ENCODE measurements at regions not wholly inside any gene's neighbourhood (a gene's known extent, or its start where the extent isn't known, plus 50 kb on each side); places are given as distances from the start of the nearest gene placed in this dataset.
"Not testable (repeated sequence)": the region's sequence is repeated elsewhere in the genome, so short reads cannot be mapped to it uniquely, and the experiment has no call there.

- no peak for DNase-seq
These were observed 83.3 kb upstream of the ANKRD55 start for GRCh38 chr5:56316299-56316994.

GRCh38 chr5:56314529-56314928 is 81.4 kb upstream of the ANKRD55 start:
- peak; percentile 24 for DNase-seq

GRCh38 chr5:56313596-56313995 is 80.5 kb upstream of the ANKRD55 start:
- no peak for DNase-seq

- DNase-seq = no peak
These were observed 79.9 kb upstream of the ANKRD55 start for GRCh38 chr5:56313004-56313531.

GRCh38 chr5:56311306-56311905 is 78.3 kb upstream of the ANKRD55 start:
- no peak for DNase-seq

GRCh38 chr5:56310711-56311204 is 77.6 kb upstream of the ANKRD55 start:
- DNase-seq = peak; percentile 68

- DNase-seq = peak; percentile 50
These were observed 76.2 kb upstream of the ANKRD55 start for GRCh38 chr5:56309262-56309826.

- no peak for DNase-seq
These were observed 74.7 kb upstream of the ANKRD55 start for GRCh38 chr5:56307714-56308333.

- no peak for DNase-seq
These were observed 73.5 kb upstream of the ANKRD55 start for GRCh38 chr5:56306433-56307150.

- peak; percentile 51 for DNase-seq
These were observed 72.1 kb upstream of the ANKRD55 start for GRCh38 chr5:56305001-56305950.

- DNase-seq = no peak
These were observed 70.4 kb upstream of the ANKRD55 start for GRCh38 chr5:56303511-56303910.

GRCh38 chr5:56302027-56302426 is 68.9 kb upstream of the ANKRD55 start:
- DNase-seq = no peak

GRCh38 chr5:56301069-56301468 is 67.9 kb upstream of the ANKRD55 start:
- peak; percentile 14 for DNase-seq

GRCh38 chr5:56299212-56299611 is 66.1 kb upstream of the ANKRD55 start:
- DNase-seq = no peak

- DNase-seq = no peak
These were observed 65.4 kb upstream of the ANKRD55 start for GRCh38 chr5:56298336-56299090.

- DNase-seq = no peak
These were observed 64.7 kb upstream of the ANKRD55 start for GRCh38 chr5:56297851-56298250.

- DNase-seq = not testable (repeated sequence)
These were observed 62.2 kb upstream of the ANKRD55 start for GRCh38 chr5:56295311-56295710.

GRCh38 chr5:56294354-56294753 is 61.2 kb upstream of the ANKRD55 start:
- no peak for DNase-seq

GRCh38 chr5:56292874-56293273 is 59.7 kb upstream of the ANKRD55 start:
- not testable (repeated sequence) for DNase-seq

GRCh38 chr5:56291661-56292374 is 58.7 kb upstream of the ANKRD55 start:
- DNase-seq = no peak
